ENCODE measurements at regions not wholly inside any gene's neighbourhood (a gene's known extent, or its start where the extent isn't known, plus 50 kb on each side); places are given as distances from the start of the nearest gene placed in this dataset.

- H3K4me1 ChIP-seq (ENCODE audit: control insufficient read depth, insufficient read depth, low read length), result peaks cover 95% of the 10 kb centered on the region
- H3K9me3 ChIP-seq (replicated peaks; ENCODE audit: control insufficient read depth, insufficient read depth, low read length), result no peaks in the 10 kb centered on the region
- no TSS peak for BruUV-seq (replicated peaks)
- peaks cover 28% of the 10 kb centered on the region for H3K79me2 ChIP-seq (ENCODE audit: control insufficient read depth, insufficient read depth, low read length)
- in situ Hi-C loops (cut with MboI), result no loop called here
- H3K27ac ChIP-seq (ENCODE audit: control insufficient read depth, insufficient read depth), result peak overlapping the region; percentile 94
- no peak overlapping the region for H3K4me3 ChIP-seq
- SMC1A ChIA-PET (ENCODE audit: uncharacterized antibody, unreplicated experiment), result interaction anchor here (0.7 to 24.5 kb wide), 41 partner anchors 9 to 494 kb away, joined by 3 to 748 read pairs (median 7); partner anchors contain the start of genes DUSP22 and IRF4
- CTCF ChIA-PET, result interaction anchor here (0.6 to 13.3 kb wide), 42 partner anchors 9 to 1260 kb away, joined by 3 to 460 read pairs (median 6); partner anchors contain the start of gene DUSP22
- peak overlapping the region; percentile 21; the same call in 1 of the 2 replicates for H2AFZ ChIP-seq (ENCODE audit: control insufficient read depth, low read depth, low read length)
- 68% methylated on average over 6 of the region's 6 CpGs for WGBS (ENCODE audit: insufficient coverage, insufficient replicate concordance, low lambda C conversion rate, missing lambda C conversion rate)
- no peaks in the 10 kb centered on the region for H4K20me1 ChIP-seq (ENCODE audit: control insufficient read depth, insufficient read depth)
- peak overlapping the region; percentile 39 for H3K4me2 ChIP-seq (ENCODE audit: control insufficient read depth, insufficient read depth)
- no peaks in the 10 kb centered on the region for H3K27me3 ChIP-seq (replicated peaks in 1 of 2; ENCODE audit: control insufficient read depth in 2 of 2, insufficient read depth in 2 of 2, low read length in 1 of 2)
- peak; percentile 33 for ATAC-seq
- TF ChIP-seq SMARCA5 (IDR thresholded peaks at IDR 0.05), result 0 out of 2 replicates have a peak, but pooled peaks have one; percentile 26
- TF ChIP-seq SMAD5 (IDR thresholded peaks at IDR 0.05; ENCODE audit: low read depth), result 0 out of 2 replicates have a peak, but pooled peaks have one; percentile 21
- peak; percentile 17; the same call in 1 of the 2 replicates for TF ChIP-seq SMC3 (IDR thresholded peaks at IDR 0.05; ENCODE audit: borderline replicate concordance, low read length)
- no peak for TF ChIP-seq NRF1 (conservative IDR thresholded peaks at IDR 0.05; ENCODE audit: low read depth, low read length)
- TF ChIP-seq NR2F1 (conservative IDR thresholded peaks at IDR 0.05), result peak; percentile 63
- peak; percentile 34 for TF ChIP-seq BCL3 (IDR thresholded peaks at IDR 0.05; ENCODE audit: borderline replicate concordance, insufficient read depth, low read depth, low read length, poor library complexity, severe bottlenecking)
- TF ChIP-seq MEF2A (IDR thresholded peaks at IDR 0.05; ENCODE audit: insufficient read depth, low read depth, low read length), result 0 out of 2 replicates have a peak, but pooled peaks have one; percentile 5
- TF ChIP-seq TCF3 (IDR thresholded peaks at IDR 0.05; ENCODE audit: borderline replicate concordance, insufficient read depth, low read depth, low read length), result peak; percentile 85; the same call in 1 of the 2 replicates
- peak; percentile 25 to 49; a peak in 1 of 4 replicates for TF ChIP-seq EP300 (IDR thresholded peaks at IDR 0.05; ENCODE audit: borderline replicate concordance in 1 of 2, control insufficient read depth in 1 of 2, low read depth in 2 of 2, low read length in 2 of 2)
- TF ChIP-seq TCF12 (IDR thresholded peaks at IDR 0.05; ENCODE audit: low read depth, low read length), result peak; percentile 93
- TF ChIP-seq IKZF1 (conservative IDR thresholded peaks at IDR 0.05), result 0 out of 2 replicates have a peak, but pooled peaks have one; percentile 46
- TF ChIP-seq STAT1 (conservative IDR thresholded peaks at IDR 0.05), result no peak
- TF ChIP-seq NFYA (IDR thresholded peaks at IDR 0.05; ENCODE audit: borderline replicate concordance, low read depth, low read length), result no peak
- intact Hi-C loops (cut with micrococcal nuclease; ENCODE audit: unreplicated experiment), result loop anchor here (1.0 to 10.0 kb wide), 6 partner anchors 8 to 366 kb away; no protein-coding TSS in a partner anchor
- RAD21 ChIA-PET (ENCODE audit: unreplicated experiment), result interaction anchor here (0.7 to 15.0 kb wide), 36 partner anchors 9 to 1210 kb away, joined by 3 to 519 read pairs (median 13); partner anchors contain the start of genes DUSP22 and IRF4
- no peak for FAIRE-seq
- H3K9ac ChIP-seq (ENCODE audit: control insufficient read depth, insufficient read depth, low read length), result peak overlapping the region; percentile 72
- peak; percentile 68 for DNase-seq (ENCODE audit: low read depth, low spot score)
- no peaks in the 10 kb centered on the region for H3K36me3 ChIP-seq (ENCODE audit: control insufficient read depth in 2 of 2, insufficient read depth in 2 of 2, low read length in 1 of 2)
- POLR2A ChIA-PET, result interaction anchor here (0.6 to 5.0 kb wide), 28 partner anchors 9 to 178 kb away, joined by 3 to 39 read pairs (median 6); partner anchors contain the start of genes DUSP22 and IRF4
Measured at GRCh38 chr6:226516-227073, 65.7 kb upstream of the DUSP22 start.
